ENCODE measurements at regions not wholly inside any gene's neighbourhood (a gene's known extent, or its start where the extent isn't known, plus 50 kb on each side); places are given as distances from the start of the nearest gene placed in this dataset.
"Not testable (repeated sequence)": the region's sequence is repeated elsewhere in the genome, so short reads cannot be mapped to it uniquely, and the experiment has no call there.

DNA sequence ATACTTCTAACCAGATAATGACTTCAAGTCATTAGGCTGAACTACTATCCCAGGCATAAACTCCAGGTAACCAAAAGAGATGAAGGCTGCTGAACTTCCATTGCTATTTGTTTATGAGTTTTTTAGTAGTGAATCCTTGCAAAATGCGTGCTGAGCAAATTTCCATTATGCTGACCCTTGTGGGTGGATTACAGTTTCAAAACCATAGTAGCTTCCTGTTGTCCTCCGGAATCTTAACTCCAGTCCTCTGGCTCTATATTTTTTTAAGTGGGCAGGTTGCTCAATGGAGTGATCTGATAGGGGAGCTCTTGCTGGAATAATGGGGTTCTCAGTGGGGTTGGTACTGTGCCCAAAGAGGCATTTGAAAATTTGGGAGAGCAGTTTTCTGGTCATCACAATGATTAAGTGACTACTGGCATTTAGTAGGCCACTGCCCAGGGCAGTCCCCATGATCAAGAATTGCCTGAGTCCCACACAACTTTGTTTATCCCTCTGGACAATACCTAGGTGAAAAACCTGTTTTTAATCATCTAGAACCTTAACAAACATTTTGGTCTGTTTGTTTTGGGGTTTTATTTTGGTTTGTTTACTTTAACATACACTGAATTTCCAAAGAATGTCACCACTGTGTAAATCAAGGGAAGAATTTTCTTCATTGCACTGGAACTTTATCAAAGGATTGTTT, 302.3 kb upstream of the GATB start:
- DNase-seq: no peak
- no peak for TF ChIP-seq CTCF (IDR thresholded peaks at IDR 0.05)
- Histone ChIP-seq H3K36me3 (no peaks in the 10 kb centered on the region), H3K4me3 (no peak overlapping the region), H3K4me1 (no peaks in the 10 kb centered on the region), H3K27ac (no peak overlapping the region), H3K9me3 (peaks cover under 1% of the 10 kb centered on the region), H3K27me3 (ENCODE audit: low read depth) (no peaks in the 10 kb centered on the region)
- intact Hi-C loops (cut with DNase I): no loop called here
- no peak for ATAC-seq

- intact Hi-C loops (cut with DNase I): no loop called here
- Histone ChIP-seq H3K4me1 (no peaks in the 10 kb centered on the region), H3K4me3 (no peak overlapping the region), H3K27me3 (ENCODE audit: low read depth) (no peaks in the 10 kb centered on the region), H3K27ac (no peak overlapping the region), H3K9me3 (peaks cover 13% of the 10 kb centered on the region), H3K36me3 (no peaks in the 10 kb centered on the region)
- no peak for TF ChIP-seq CTCF (IDR thresholded peaks at IDR 0.05)
- ATAC-seq (no peak), DNase-seq (no peak)
These were observed 293.9 kb upstream of the GATB start for GRCh38 chr4:152054731-152055130.

- Histone ChIP-seq H3K27ac (no peak overlapping the region), H3K27me3 (ENCODE audit: low read depth) (no peaks in the 10 kb centered on the region), H3K4me1 (no peaks in the 10 kb centered on the region), H3K36me3 (no peaks in the 10 kb centered on the region), H3K4me3 (no peak overlapping the region), H3K9me3 (peaks cover 8% of the 10 kb centered on the region)
- no peak for TF ChIP-seq CTCF (IDR thresholded peaks at IDR 0.05)
- intact Hi-C loops (cut with DNase I): no loop called here
- ATAC-seq (no peak), DNase-seq (no peak)
These were observed 291.7 kb upstream of the GATB start for GRCh38 chr4:152052451-152053057.

DNA sequence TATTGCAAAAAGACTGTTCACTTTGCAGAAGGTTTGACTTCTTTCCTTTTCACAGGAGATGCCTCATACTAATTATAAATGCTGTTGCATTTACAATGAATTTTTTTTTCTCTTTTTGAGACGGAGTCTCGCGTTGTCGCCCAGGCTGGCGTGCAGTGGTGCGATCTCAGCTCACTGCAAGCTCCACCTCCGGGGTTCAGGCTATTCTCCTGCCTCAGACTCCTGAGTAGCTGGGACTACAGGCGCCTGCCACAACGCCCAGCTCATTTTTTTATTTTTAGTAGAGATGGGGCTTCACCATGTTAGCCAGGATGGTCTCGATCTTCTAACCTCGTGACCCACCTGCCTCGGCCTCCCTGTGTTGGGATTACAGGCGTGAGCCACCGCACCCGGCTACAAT, 290.5 kb upstream of the GATB start:
- H3K4me3 ChIP-seq; H3K27ac ChIP-seq; intact Hi-C loops (cut with DNase I); ATAC-seq; H3K36me3 ChIP-seq; H3K27me3 ChIP-seq (ENCODE audit: low read depth); DNase-seq; H3K4me1 ChIP-seq; H3K9me3 ChIP-seq: not testable (repeated sequence)

- H3K4me3 ChIP-seq: no peak overlapping the region
- TF ChIP-seq CTCF (IDR thresholded peaks at IDR 0.05): no peak
- H3K9me3 ChIP-seq: no peaks in the 10 kb centered on the region
- intact Hi-C loops (cut with DNase I): no loop called here
- H3K27me3 ChIP-seq (ENCODE audit: low read depth): peaks cover 13% of the 10 kb centered on the region
- DNase-seq (no peak), ATAC-seq (peak; percentile 54 to 69)
- H3K27ac ChIP-seq: no peak overlapping the region
- peaks cover 11% of the 10 kb centered on the region for H3K4me1 ChIP-seq
- H3K36me3 ChIP-seq: no peaks in the 10 kb centered on the region
These were observed 289.3 kb upstream of the GATB start for GRCh38 chr4:152050106-152050505.

GRCh38 chr4:152047451-152047850, 286.6 kb upstream of the GATB start:
- Histone ChIP-seq H3K9me3 (no peaks in the 10 kb centered on the region), H3K27me3 (ENCODE audit: low read depth) (peaks cover 16% of the 10 kb centered on the region), H3K4me3 (no peak overlapping the region), H3K36me3 (no peaks in the 10 kb centered on the region), H3K4me1 (peaks cover 11% of the 10 kb centered on the region), H3K27ac (no peak overlapping the region)
- TF ChIP-seq CTCF (IDR thresholded peaks at IDR 0.05): no peak
- ATAC-seq: no peak
- DNase-seq: no peak
- intact Hi-C loops (cut with DNase I): no loop called here
